ENCODE measurements at regions not wholly inside any gene's neighbourhood (a gene's known extent, or its start where the extent isn't known, plus 50 kb on each side); places are given as distances from the start of the nearest gene placed in this dataset.

DNA sequence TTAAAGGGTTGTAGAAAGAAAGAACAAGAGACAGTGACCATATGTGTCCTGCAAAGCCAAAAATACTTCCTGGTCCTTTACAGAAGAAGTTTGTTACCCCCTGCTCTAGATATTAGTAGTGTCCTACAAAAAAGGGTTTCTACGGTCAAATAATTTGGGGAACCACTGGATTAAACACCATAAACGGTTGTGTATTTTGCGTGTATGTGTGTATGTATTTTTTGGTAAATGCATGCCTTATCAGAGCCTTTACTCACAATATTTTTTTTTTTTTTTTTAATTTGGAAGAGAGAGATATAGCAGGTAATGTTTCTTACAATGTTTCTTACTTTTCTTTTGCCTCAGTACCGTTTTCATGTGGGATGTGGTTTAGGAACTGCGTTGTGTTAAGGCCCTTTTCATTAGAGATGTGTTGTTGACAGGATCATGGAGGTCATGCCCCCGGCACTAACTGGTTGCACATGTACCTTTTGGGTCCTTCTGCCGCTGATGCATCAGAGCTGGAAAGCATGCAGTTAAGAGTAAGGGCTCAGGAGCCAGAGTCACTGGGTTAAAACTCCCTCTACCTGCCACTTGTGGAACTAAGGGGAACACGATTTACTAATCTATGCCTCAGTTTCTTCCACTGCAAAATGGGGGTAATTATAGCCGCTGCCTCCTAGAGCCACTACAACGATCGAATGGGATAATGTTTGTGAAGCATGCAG is 234.6 kb upstream of the KAZN start:
- POLR2A ChIA-PET: no interaction called here
- Histone ChIP-seq H3K36me3 (ENCODE audit: control insufficient read depth in 2 of 2, extremely low read depth in 1 of 2, insufficient read depth in 2 of 2, low read length in 2 of 2) (no peaks in the 10 kb centered on the region), H3K9me1 (replicated peaks; ENCODE audit: control insufficient read depth, extremely low read depth, insufficient read depth, low read length) (no peaks in the 10 kb centered on the region), H3K9ac (replicated peaks; ENCODE audit: extremely low read depth, insufficient read depth, low read length) (no peak overlapping the region), H3K79me2 (ENCODE audit: control insufficient read depth, insufficient read depth, low read length) (no peaks in the 10 kb centered on the region), H4K20me1 (replicated peaks; ENCODE audit: control insufficient read depth, extremely low read depth, insufficient read depth, low read length) (no peaks in the 10 kb centered on the region), H3K27ac (ENCODE audit: insufficient read depth, low read depth, low read length) (no peak overlapping the region), H2AFZ (ENCODE audit: low read depth, low read length) (no peak overlapping the region), H3K4me3 (replicated peaks in 1 of 3; ENCODE audit: insufficient read depth in 1 of 3, low read depth in 1 of 3, low read length in 3 of 3) (no peak overlapping the region), H3K4me1 (ENCODE audit: control insufficient read depth, extremely low read depth, insufficient read depth, low read length) (no peaks in the 10 kb centered on the region), H3K4me2 (ENCODE audit: insufficient read depth, low read length) (no peak overlapping the region), H3K9me3 (replicated peaks; ENCODE audit: control insufficient read depth, insufficient read depth, low read length) (peaks cover 2% of the 10 kb centered on the region), H3K27me3 (ENCODE audit: control insufficient read depth in 2 of 2, insufficient read depth in 2 of 2, low read length in 2 of 2) (no peaks in the 10 kb centered on the region)
- FAIRE-seq (no peak), DNase-seq (ENCODE audit: low read depth, low spot score) (no peak)
- dilution Hi-C loops (cut with MboI; ENCODE audit: extremely low pct_ligation_motif_present, low sequenced_read_pairs) (no loop called here), intact Hi-C loops (cut with micrococcal nuclease) (no loop called here)
- CTCF ChIA-PET: no interaction called here
- TF ChIP-seq FOS (IDR thresholded peaks at IDR 0.05; ENCODE audit: borderline replicate concordance, insufficient read depth, low read length) (no peak), POLR2AphosphoS5 (IDR thresholded peaks at IDR 0.05; ENCODE audit: insufficient read depth, low read depth, low read length) (no peak), GATA2 (IDR thresholded peaks at IDR 0.05; ENCODE audit: insufficient read depth, insufficient read length, low read depth, low read length) (no peak), POLR2A (IDR thresholded peaks at IDR 0.05; ENCODE audit: low read depth, low read length) (no peak), EZH2 (IDR thresholded peaks at IDR 0.05; ENCODE audit: borderline replicate concordance, low read depth, low read length, severe bottlenecking) (no peak), JUN (IDR thresholded peaks at IDR 0.05; ENCODE audit: borderline replicate concordance, insufficient read depth, insufficient read length, low read depth) (no peak)
- TF ChIP-seq, protein P1, sequence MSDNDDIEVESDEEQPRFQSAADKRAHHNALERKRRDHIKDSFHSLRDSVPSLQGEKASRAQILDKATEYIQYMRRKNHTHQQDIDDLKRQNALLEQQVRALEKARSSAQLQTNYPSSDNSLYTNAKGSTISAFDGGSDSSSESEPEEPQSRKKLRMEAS (IDR thresholded peaks at IDR 0.05; ENCODE audit: insufficient read depth, insufficient read length): no peak
- TF ChIP-seq, protein P2, sequence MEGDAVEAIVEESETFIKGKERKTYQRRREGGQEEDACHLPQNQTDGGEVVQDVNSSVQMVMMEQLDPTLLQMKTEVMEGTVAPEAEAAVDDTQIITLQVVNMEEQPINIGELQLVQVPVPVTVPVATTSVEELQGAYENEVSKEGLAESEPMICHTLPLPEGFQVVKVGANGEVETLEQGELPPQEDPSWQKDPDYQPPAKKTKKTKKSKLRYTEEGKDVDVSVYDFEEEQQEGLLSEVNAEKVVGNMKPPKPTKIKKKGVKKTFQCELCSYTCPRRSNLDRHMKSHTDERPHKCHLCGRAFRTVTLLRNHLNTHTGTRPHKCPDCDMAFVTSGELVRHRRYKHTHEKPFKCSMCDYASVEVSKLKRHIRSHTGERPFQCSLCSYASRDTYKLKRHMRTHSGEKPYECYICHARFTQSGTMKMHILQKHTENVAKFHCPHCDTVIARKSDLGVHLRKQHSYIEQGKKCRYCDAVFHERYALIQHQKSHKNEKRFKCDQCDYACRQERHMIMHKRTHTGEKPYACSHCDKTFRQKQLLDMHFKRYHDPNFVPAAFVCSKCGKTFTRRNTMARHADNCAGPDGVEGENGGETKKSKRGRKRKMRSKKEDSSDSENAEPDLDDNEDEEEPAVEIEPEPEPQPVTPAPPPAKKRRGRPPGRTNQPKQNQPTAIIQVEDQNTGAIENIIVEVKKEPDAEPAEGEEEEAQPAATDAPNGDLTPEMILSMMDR (IDR thresholded peaks at IDR 0.05; ENCODE audit: extremely low read depth in 1 of 2, insufficient read depth in 1 of 2, low read depth in 1 of 2, low read length in 2 of 2): no peak
- no TSS peak for BruUV-seq (replicated peaks)
